ENCODE measurements at regions not wholly inside any gene's neighbourhood (a gene's known extent, or its start where the extent isn't known, plus 50 kb on each side); places are given as distances from the start of the nearest gene placed in this dataset.

GRCh38 chr4:135605076-135605475 is 1403.5 kb upstream of the PABPC4L start:
- TF ChIP-seq CTCF (conservative IDR thresholded peaks at IDR 0.05; ENCODE audit: low read depth, low read length) (no peak), EZH2 (IDR thresholded peaks at IDR 0.05; ENCODE audit: low read length, unreplicated experiment) (no peak)

All from PC-3 (cell line).